H1 (cell line): ENCODE measurements at regions not wholly inside any gene's neighbourhood (a gene's known extent, or its start where the extent isn't known, plus 50 kb on each side); places are given as distances from the start of the nearest gene placed in this dataset.

Experiments
- CTCF ChIA-PET: fragments of 300-600 bp; sonication (Branson Sonifier 250); formaldehyde crosslinking; loops from one replicate; lab custom pipeline; 2021; ENCODE audit not compliant: partially characterized antibody; lab: Charles Lee
- POLR2A ChIA-PET: fragments of 300-600 bp; sonication (Branson Sonifier 250); formaldehyde crosslinking; loops from one replicate; lab custom pipeline; 2021; ENCODE audit warnings: inconsistent platforms; ENCODE audit not compliant: partially characterized antibody; lab: Charles Lee
- DNase-seq, 2 experiments: peaks; one replicate each; pipeline versions ENCODE4 v3.0.0 to v3.0.0-alpha.2; 2010 to 2022; ENCODE audit warnings: low spot score in 2 of 2, low read depth in 1 of 2, mixed read lengths in 1 of 2
- FAIRE-seq: peaks from 2 replicates; lab custom pipeline; 2011; peaks lifted over from hg19 to GRCh38; lab: Jason Lieb, UNC
- H2AFZ ChIP-seq: 2 replicates; pipeline ENCODE4 v1.8.1; 2012; ENCODE audit warnings: low read length, inconsistent platforms
- H2AK5ac ChIP-seq: 2 replicates; pipeline ENCODE4 v1.6.1; 2013; ENCODE audit warnings: low read depth, low read length
- H2BK120ac ChIP-seq: replicated peaks from 2 replicates; pipeline ENCODE3; 2013; ENCODE audit warnings: low read depth, low read length, inconsistent platforms
- H2BK12ac ChIP-seq: 2 replicates; pipeline ENCODE4 v1.6.1; 2013; ENCODE audit warnings: low read depth, low read length
- H2BK15ac ChIP-seq: 2 replicates; pipeline ENCODE4 v1.6.1; 2013; ENCODE audit warnings: low read length
- H2BK20ac ChIP-seq: 2 replicates; pipeline ENCODE4 v1.6.1; 2013; ENCODE audit warnings: low read length
- H2BK5ac ChIP-seq: 2 replicates; pipeline ENCODE4 v1.6.1; 2013; ENCODE audit warnings: low read depth, low read length
- H3K14ac ChIP-seq: 2 replicates; pipeline ENCODE4 v1.6.1; 2013; ENCODE audit warnings: inconsistent platforms; ENCODE audit not compliant: insufficient read length
- H3K18ac ChIP-seq: 2 replicates; pipeline ENCODE4 v1.6.1; 2013; ENCODE audit warnings: low read length; ENCODE audit errors: extremely low read depth
- H3K23ac ChIP-seq: 2 replicates; pipeline ENCODE4 v1.6.1; 2013; ENCODE audit warnings: inconsistent platforms; ENCODE audit not compliant: insufficient read length
- H3K23me2 ChIP-seq: 2 replicates; pipeline ENCODE4 v1.6.1; 2013; ENCODE audit warnings: low read depth, low read length
- H3K27ac ChIP-seq: 2 replicates; pipeline ENCODE4 v1.6.1; 2011; ENCODE audit warnings: low read depth, low read length, inconsistent platforms
- H3K27me3 ChIP-seq, 4 experiments: replicated peaks in 1 of 4; 1 replicate in 1 of 4; 2 replicates in 3 of 4; pipeline versions ENCODE4 v1.6.1 to v1.8.1; 2011 to 2013; ENCODE audit warnings: low read length in 3 of 4, mild to moderate bottlenecking in 3 of 4, inconsistent platforms in 2 of 4, mixed read lengths in 2 of 4, moderate library complexity in 1 of 4; ENCODE audit not compliant: control insufficient read depth in 3 of 4, insufficient read depth in 3 of 4; ENCODE audit errors: extremely low read depth in 1 of 4
- H3K36me3 ChIP-seq, 4 experiments: 2 replicates each; pipeline versions ENCODE4 v1.6.1 to v1.8.1; 2011 to 2013; ENCODE audit warnings: mild to moderate bottlenecking in 4 of 4, low read length in 3 of 4, moderate library complexity in 2 of 4, control low read depth in 1 of 4, inconsistent platforms in 1 of 4; ENCODE audit not compliant: insufficient read depth in 4 of 4, control insufficient read depth in 2 of 4
- H3K4ac ChIP-seq: replicated peaks from 2 replicates; pipeline ENCODE3; 2013; ENCODE audit warnings: low read length, low read depth, mixed read lengths, inconsistent platforms; ENCODE audit not compliant: insufficient read length
- H3K4me1 ChIP-seq, 4 experiments: replicated peaks in 1 of 4; 1 replicate in 1 of 4; 2 replicates in 3 of 4; pipeline versions ENCODE4 v1.6.1 to v1.8.1; 2011 to 2013; ENCODE audit warnings: low read length in 3 of 4, inconsistent platforms in 2 of 4, mixed read lengths in 1 of 4; ENCODE audit not compliant: insufficient read depth in 4 of 4, control insufficient read depth in 3 of 4
- H3K4me2 ChIP-seq, 2 experiments: 2 replicates each; pipeline versions ENCODE4 v1.6.1 to v1.8.1; 2011 to 2013; ENCODE audit warnings: low read depth in 2 of 2, low read length in 2 of 2, control low read depth in 1 of 2, inconsistent platforms in 1 of 2, mild to moderate bottlenecking in 1 of 2; ENCODE audit not compliant: insufficient read depth in 1 of 2
- H3K4me3 ChIP-seq, 4 experiments: fragments of 200-600, 300-600 bp in 1 of 4; sonication (generic), shearing (Covaris generic), sonication (Bioruptor Twin) in 1 of 4; 2 replicates each; pipeline versions ENCODE4 v1.5.1 to v1.8.1; 2011 to 2016; ENCODE audit warnings: low read length in 4 of 4, low read depth in 3 of 4, control low read depth in 2 of 4, inconsistent platforms in 2 of 4, mild to moderate bottlenecking in 2 of 4, mixed read lengths in 1 of 4, moderate library complexity in 1 of 4; ENCODE audit not compliant: insufficient read depth in 2 of 4; ENCODE audit errors: extremely low read depth in 1 of 4
- H3K56ac ChIP-seq: replicated peaks from 2 replicates; pipeline ENCODE3; 2013; ENCODE audit warnings: low read depth, mild to moderate bottlenecking, mixed read lengths, low read length, inconsistent platforms; ENCODE audit not compliant: insufficient read length
- H3K79me1 ChIP-seq: 2 replicates; pipeline ENCODE4 v1.6.1; 2013; ENCODE audit warnings: low read depth, low read length, control low read depth
- H3K79me2 ChIP-seq, 2 experiments: 2 replicates each; pipeline versions ENCODE4 v1.6.1 to v1.8.1; 2012 to 2013; ENCODE audit warnings: low read length in 2 of 2, mild to moderate bottlenecking in 2 of 2, inconsistent platforms in 1 of 2; ENCODE audit not compliant: insufficient read depth in 2 of 2, control insufficient read depth in 1 of 2
- H3K9ac ChIP-seq, 4 experiments: replicated peaks in 1 of 4; 1 replicate in 1 of 4; 2 replicates in 3 of 4; pipeline versions ENCODE4 v1.6.1 to v1.8.1; 2011 to 2013; ENCODE audit warnings: low read depth in 3 of 4, low read length in 3 of 4, control low read depth in 2 of 4, mild to moderate bottlenecking in 2 of 4, moderate library complexity in 2 of 4, inconsistent platforms in 1 of 4; ENCODE audit errors: extremely low read depth in 1 of 4
- H3K9me3 ChIP-seq, 2 experiments: 2 replicates each; pipeline versions ENCODE4 v1.6.1 to v1.8.1; 2012 to 2013; ENCODE audit warnings: mild to moderate bottlenecking in 2 of 2, moderate library complexity in 2 of 2, control low read depth in 1 of 2, inconsistent platforms in 1 of 2, low read depth in 1 of 2, low read length in 1 of 2, mixed read lengths in 1 of 2; ENCODE audit not compliant: insufficient read depth in 2 of 2
- H4K20me1 ChIP-seq, 2 experiments: replicated peaks in 1 of 2; 2 replicates each; pipeline versions ENCODE3 to v1.8.1; 2011 to 2013; ENCODE audit warnings: inconsistent platforms in 2 of 2, low read length in 2 of 2, mild to moderate bottlenecking in 1 of 2; ENCODE audit not compliant: insufficient read depth in 2 of 2, control insufficient read depth in 1 of 2
- H4K5ac ChIP-seq: 2 replicates; pipeline ENCODE4 v1.6.1; 2013; ENCODE audit warnings: low read length, low read depth, mixed read lengths, inconsistent platforms; ENCODE audit not compliant: insufficient read length
- H4K8ac ChIP-seq: 2 replicates; pipeline ENCODE4 v1.8.0; 2013; ENCODE audit warnings: mild to moderate bottlenecking, moderate library complexity, low read length, inconsistent platforms; ENCODE audit not compliant: insufficient read depth; ENCODE audit errors: extremely low read depth
- H4K91ac ChIP-seq: replicated peaks from 2 replicates; pipeline ENCODE3; 2013; ENCODE audit warnings: low read length, mixed read lengths, inconsistent platforms; ENCODE audit not compliant: insufficient read length
- CHD7 ChIP-seq: fragments of 300-600 bp; sonication (generic); IDR thresholded peaks from 2 replicates; pipeline ENCODE4 v1.7.1; 2012; ENCODE audit warnings: low read length, moderate library complexity, mild to moderate bottlenecking, inconsistent platforms; ENCODE audit not compliant: insufficient replicate concordance
- WGBS, 2 experiments: shearing (Covaris generic) in 1 of 2; methylation state at CpG; one replicate each; pipeline versions ENCODE4 v1.1.6 to v1.1.7; 2013 to 2015; ENCODE audit warnings: low lambda C conversion rate in 2 of 2, mixed read lengths in 2 of 2, inconsistent platforms in 1 of 2, low coverage in 1 of 2, missing lambda C conversion rate in 1 of 2; ENCODE audit not compliant: insufficient replicate concordance in 2 of 2, insufficient coverage in 1 of 2, insufficient read length in 1 of 2; ENCODE audit errors: extremely low coverage in 1 of 2, missing lambda C conversion rate in 1 of 2; 5-methylcytosine and 5-hydroxymethylcytosine counted together

DNA sequence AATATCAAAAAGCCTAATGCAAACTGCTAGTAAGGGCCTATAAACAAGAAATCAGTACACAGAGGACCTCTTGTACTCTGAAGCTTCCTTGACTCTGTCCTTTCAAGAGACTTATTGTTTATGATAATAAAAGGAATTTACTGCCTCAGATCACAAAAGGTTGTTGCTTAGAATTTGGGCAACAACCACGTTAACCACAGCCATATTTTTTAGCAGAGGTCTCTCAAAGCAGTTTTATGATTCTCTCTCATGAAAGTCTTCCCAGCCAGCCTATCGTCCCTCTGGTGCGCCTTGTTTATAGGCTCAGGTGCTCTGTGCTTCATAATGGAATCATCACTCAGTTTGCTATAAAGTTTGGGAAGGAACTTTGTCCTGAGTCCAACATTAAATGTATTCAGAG, 270.6 kb downstream of the RCHY1 start:
- Histone ChIP-seq H3K14ac (no peak overlapping the region), H3K4ac (no peak overlapping the region), H4K5ac (no peak overlapping the region), H4K91ac (no peak overlapping the region), H3K79me2 (no peaks in the 10 kb centered on the region), H4K20me1 (no peaks in the 10 kb centered on the region), H3K23me2 (no peaks in the 10 kb centered on the region), H3K4me1 (no peaks in the 10 kb centered on the region; a peak in 1 of 7 replicates), H2AFZ (no peak overlapping the region), H2BK12ac (no peak overlapping the region), H3K9me3 (no peaks in the 10 kb centered on the region; a peak in 1 of 4 replicates), H3K56ac (no peak overlapping the region), H2BK120ac (no peak overlapping the region), H3K4me3 (no peak overlapping the region), H2AK5ac (no peak overlapping the region), H3K4me2 (no peak overlapping the region), H3K27ac (no peak overlapping the region), H3K9ac (no peak overlapping the region), H3K36me3 (no peaks in the 10 kb centered on the region), H3K27me3 (no peaks in the 10 kb centered on the region), H3K23ac (no peak overlapping the region), H2BK5ac (no peak overlapping the region), H3K18ac (no peak overlapping the region), H2BK20ac (no peak overlapping the region), H2BK15ac (no peak overlapping the region), H3K79me1 (no peaks in the 10 kb centered on the region), H4K8ac (no peak overlapping the region)
- ChIA-PET CTCF (no interaction called here), POLR2A (no interaction called here)
- DNase-seq (no peak), FAIRE-seq (no peak)
- 84% methylated on average over 3 of the region's 3 CpGs; no CpG with 5 or more reads in 1 of the 2 experiments for WGBS, 2 experiments
- TF ChIP-seq CHD7: no peak
